ENCODE measurements at regions not wholly inside any gene's neighbourhood (a gene's known extent, or its start where the extent isn't known, plus 50 kb on each side); places are given as distances from the start of the nearest gene placed in this dataset.

DNA sequence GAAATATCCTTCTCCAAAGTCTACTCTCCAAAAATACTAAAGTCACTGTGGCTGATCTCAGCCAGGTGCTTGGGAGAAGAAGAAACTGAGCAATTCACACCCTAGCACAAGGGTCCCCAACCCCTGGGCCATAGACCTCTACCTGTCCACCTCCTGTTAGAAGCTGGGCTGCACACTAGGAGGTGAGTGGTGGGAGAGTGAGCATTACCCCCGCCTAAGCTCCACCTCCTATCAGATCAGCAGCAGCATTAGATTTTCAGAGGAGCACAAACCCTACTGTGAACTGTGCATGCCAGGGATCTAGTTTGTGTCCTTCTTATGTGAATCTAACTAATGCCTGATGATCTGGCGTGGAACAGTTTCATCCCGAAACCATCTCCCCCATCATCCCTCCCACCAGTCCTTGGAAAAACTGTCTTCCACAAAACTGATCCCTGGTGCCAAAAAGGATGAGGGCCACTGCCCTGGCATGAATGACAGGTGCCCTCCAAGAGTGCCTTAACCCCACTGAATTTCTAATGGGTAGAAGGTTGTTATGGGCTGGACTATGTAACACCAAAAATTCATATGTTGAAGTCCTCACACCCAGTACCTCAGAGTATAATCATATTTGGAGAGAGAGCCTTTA is 109.2 kb upstream of the CDYL start:
- TF ChIP-seq, protein P1, sequence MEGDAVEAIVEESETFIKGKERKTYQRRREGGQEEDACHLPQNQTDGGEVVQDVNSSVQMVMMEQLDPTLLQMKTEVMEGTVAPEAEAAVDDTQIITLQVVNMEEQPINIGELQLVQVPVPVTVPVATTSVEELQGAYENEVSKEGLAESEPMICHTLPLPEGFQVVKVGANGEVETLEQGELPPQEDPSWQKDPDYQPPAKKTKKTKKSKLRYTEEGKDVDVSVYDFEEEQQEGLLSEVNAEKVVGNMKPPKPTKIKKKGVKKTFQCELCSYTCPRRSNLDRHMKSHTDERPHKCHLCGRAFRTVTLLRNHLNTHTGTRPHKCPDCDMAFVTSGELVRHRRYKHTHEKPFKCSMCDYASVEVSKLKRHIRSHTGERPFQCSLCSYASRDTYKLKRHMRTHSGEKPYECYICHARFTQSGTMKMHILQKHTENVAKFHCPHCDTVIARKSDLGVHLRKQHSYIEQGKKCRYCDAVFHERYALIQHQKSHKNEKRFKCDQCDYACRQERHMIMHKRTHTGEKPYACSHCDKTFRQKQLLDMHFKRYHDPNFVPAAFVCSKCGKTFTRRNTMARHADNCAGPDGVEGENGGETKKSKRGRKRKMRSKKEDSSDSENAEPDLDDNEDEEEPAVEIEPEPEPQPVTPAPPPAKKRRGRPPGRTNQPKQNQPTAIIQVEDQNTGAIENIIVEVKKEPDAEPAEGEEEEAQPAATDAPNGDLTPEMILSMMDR (IDR thresholded peaks at IDR 0.05 in 8 of 11, conservative IDR thresholded peaks at IDR 0.05 in 3 of 11) = no peak
- no peak for TF ChIP-seq POLR2A (IDR thresholded peaks at IDR 0.05)
- TF ChIP-seq POLR2AphosphoS5 (IDR thresholded peaks at IDR 0.05) = no peak

Measured in spleen (tissue), 7 donors.